ENCODE measurements at regions not wholly inside any gene's neighbourhood (a gene's known extent, or its start where the extent isn't known, plus 50 kb on each side); places are given as distances from the start of the nearest gene placed in this dataset.

GRCh38 chr2:116442418-116442817, 1372.1 kb upstream of the DDX18 start:
- ATAC-seq: no peak

More at GRCh38 chr2:116442418-116442817, 1372.1 kb upstream of the DDX18 start:
- H3K4me1 Mint-ChIP-seq: no peaks in the 10 kb centered on the region
- H3K27me3 Mint-ChIP-seq (ENCODE audit: low read depth): no peaks in the 10 kb centered on the region
- CTCF ChIA-PET: no interaction called here
- POLR2A ChIA-PET: no interaction called here
- H3K9me3 Mint-ChIP-seq: peaks cover 47% of the 10 kb centered on the region
- no peak overlapping the region for H3K27ac Mint-ChIP-seq
- no peak for TF ChIP-seq ZNF281 (CRISPR knock-in tag; IDR thresholded peaks at IDR 0.05)
- TF ChIP-seq SMAD3 (CRISPR knock-in tag; IDR thresholded peaks at IDR 0.05; ENCODE audit: borderline replicate concordance): no peak
- TF ChIP-seq ELF4 (CRISPR knock-in tag; IDR thresholded peaks at IDR 0.05; ENCODE audit: low read depth): no peak
- TF ChIP-seq ETV6 (CRISPR knock-in tag; IDR thresholded peaks at IDR 0.05): no peak
- no peak for TF ChIP-seq USF2 (CRISPR knock-in tag; IDR thresholded peaks at IDR 0.05)
- TF ChIP-seq AFF4 (CRISPR knock-in tag; IDR thresholded peaks at IDR 0.05; ENCODE audit: borderline replicate concordance): no peak
- TF ChIP-seq CREM (CRISPR knock-in tag; IDR thresholded peaks at IDR 0.05): no peak
- no peak for TF ChIP-seq E2F1 (CRISPR knock-in tag; IDR thresholded peaks at IDR 0.05)
- TF ChIP-seq SOX15 (CRISPR knock-in tag; IDR thresholded peaks at IDR 0.05): no peak
- no peak for TF ChIP-seq NR1H2 (CRISPR knock-in tag; IDR thresholded peaks at IDR 0.05)
- no peak for TF ChIP-seq FOXP1 (CRISPR knock-in tag; IDR thresholded peaks at IDR 0.05; ENCODE audit: borderline replicate concordance)
- TF ChIP-seq ZNF232 (CRISPR knock-in tag; IDR thresholded peaks at IDR 0.05): no peak
- TF ChIP-seq E2F4 (CRISPR knock-in tag; IDR thresholded peaks at IDR 0.05; ENCODE audit: borderline replicate concordance, low read depth): no peak
- no peak for TF ChIP-seq FOXP4 (CRISPR knock-in tag; IDR thresholded peaks at IDR 0.05)
- no peak for TF ChIP-seq MYBL2 (CRISPR knock-in tag; IDR thresholded peaks at IDR 0.05)
- DNase-seq (ENCODE audit: low spot score): no peak
- H3K4me3 Mint-ChIP-seq: no peak overlapping the region
- peaks cover 32% of the 10 kb centered on the region for H3K36me3 Mint-ChIP-seq
